B cell (primary cell): ENCODE measurements at regions not wholly inside any gene's neighbourhood (a gene's known extent, or its start where the extent isn't known, plus 50 kb on each side); places are given as distances from the start of the nearest gene placed in this dataset.

ENCODE experiments used
- ATAC-seq: fragments of 200-7000 bp; cut with Tn5 transposase; one replicate; pipeline ENCODE4 v1.10.0; 2021; ENCODE audit warnings: low read depth, mild to moderate bottlenecking, moderate number of reproducible peaks, moderate library complexity
- CTCF ChIA-PET: fragments of 350-600 bp; sonication (Branson Sonifier 250); formaldehyde crosslinking; loops from one replicate; lab custom pipeline; 2021; ENCODE audit warnings: antibody characterized with exemption, inconsistent platforms; lab: Charles Lee
- POLR2A ChIA-PET: fragments of 350-600 bp; sonication (Branson Sonifier 250); formaldehyde crosslinking; loops from one replicate; lab custom pipeline; 2021; ENCODE audit warnings: antibody characterized with exemption; lab: Charles Lee
- DNase-seq: peaks from one replicate; pipeline ENCODE4 v3.0.0; 2013
- H2AFZ ChIP-seq: 2 replicates; pipeline ENCODE4 v1.6.1; 2012; ENCODE audit warnings: mild to moderate bottlenecking, low read depth, low read length; ENCODE audit not compliant: insufficient read depth, poor library complexity, severe bottlenecking
- H3K27ac ChIP-seq, 2 donors: 1 replicate in 1 of 2; 2 replicates in 1 of 2; pipeline ENCODE4 v1.5.1; 2012 to 2013; ENCODE audit warnings: low read length in 2 of 2, mild to moderate bottlenecking in 2 of 2, moderate library complexity in 1 of 2
- H3K27me3 ChIP-seq, 4 experiments: fragments of 200-600 bp in 1 of 4; sonication (generic) in 1 of 4; replicated peaks in 1 of 4; 1 replicate in 2 of 4; 2 replicates in 2 of 4; pipeline versions ENCODE4 v1.6.1 to v1.7.0; 2013 to 2016; ENCODE audit warnings: low read length in 3 of 4, mild to moderate bottlenecking in 2 of 4, mixed read lengths in 1 of 4, moderate library complexity in 1 of 4; ENCODE audit not compliant: insufficient read depth in 4 of 4, control insufficient read depth in 3 of 4; ENCODE audit errors: control extremely low read depth in 1 of 4
- H3K36me3 ChIP-seq, 2 experiments: replicated peaks in 1 of 2; 1 replicate in 1 of 2; 2 replicates in 1 of 2; pipeline versions ENCODE4 v1.6.1 to v1.7.1; 2013; ENCODE audit warnings: low read length in 1 of 2; ENCODE audit not compliant: insufficient read depth in 2 of 2, control insufficient read depth in 1 of 2; ENCODE audit errors: control extremely low read depth in 1 of 2, extremely low read depth in 1 of 2
- H3K4me1 ChIP-seq, 2 donors: fragments of 200-600 bp in 1 of 2; sonication (generic) in 1 of 2; 1 replicate in 1 of 2; 2 replicates in 1 of 2; pipeline versions ENCODE4 v1.5.1 to v1.6.1; 2013 to 2017; ENCODE audit warnings: low read length in 2 of 2; ENCODE audit not compliant: control insufficient read depth in 2 of 2, insufficient read depth in 2 of 2
- H3K4me2 ChIP-seq: replicated peaks from 2 replicates; pipeline ENCODE3; 2012; ENCODE audit warnings: mild to moderate bottlenecking, low read depth, low read length; ENCODE audit not compliant: poor library complexity, severe bottlenecking
- H3K4me3 ChIP-seq, 5 experiments: fragments of 200-600 bp in 1 of 5; sonication (generic) in 1 of 5; 1 replicate in 3 of 5; 2 replicates in 2 of 5; pipeline versions ENCODE4 v1.5.1 to v1.7.0; 2011 to 2016; ENCODE audit warnings: low read length in 4 of 5, mild to moderate bottlenecking in 4 of 5, low read depth in 2 of 5, control low read depth in 1 of 5, moderate library complexity in 1 of 5; ENCODE audit not compliant: insufficient read depth in 1 of 5; ENCODE audit errors: control extremely low read depth in 1 of 5, extremely low read depth in 1 of 5
- H3K79me2 ChIP-seq: fragments of 200-600 bp; sonication (generic); one replicate; pipeline ENCODE4 v1.6.0; 2016; ENCODE audit warnings: low read length; ENCODE audit not compliant: control insufficient read depth, insufficient read depth
- H3K9ac ChIP-seq: fragments of 200-600 bp; sonication (generic); 2 replicates; pipeline ENCODE4 v1.6.1; 2017; ENCODE audit warnings: mild to moderate bottlenecking, low read length, moderate library complexity
- H3K9me3 ChIP-seq, 3 donors: one replicate each; pipeline versions ENCODE4 v1.6.1 to v1.7.1; 2013; ENCODE audit warnings: low read length in 2 of 3; ENCODE audit not compliant: control insufficient read depth in 2 of 3, insufficient read depth in 1 of 3; ENCODE audit errors: control extremely low read depth in 1 of 3
- H4K20me1 ChIP-seq: 2 replicates; pipeline ENCODE4 v1.6.0; 2012; ENCODE audit warnings: mild to moderate bottlenecking, low read length; ENCODE audit not compliant: insufficient read depth, control insufficient read depth, poor library complexity, severe bottlenecking
- H3K27ac Mint-ChIP-seq: one replicate; pipeline ENCODE4 v1.8.0; 2021; ENCODE audit warnings: mixed read lengths
- H3K27me3 Mint-ChIP-seq: one replicate; pipeline ENCODE4 v1.8.0; 2021; ENCODE audit warnings: mixed read lengths
- H3K4me1 Mint-ChIP-seq: one replicate; pipeline ENCODE4 v1.8.0; 2021; ENCODE audit warnings: mixed read lengths
- H3K4me3 Mint-ChIP-seq: one replicate; pipeline ENCODE4 v1.8.0; 2021; ENCODE audit warnings: mixed read lengths
- H3K9me3 Mint-ChIP-seq: one replicate; pipeline ENCODE4 v1.8.0; 2022; ENCODE audit warnings: mixed read lengths; ENCODE audit not compliant: insufficient read depth
- EZH2 ChIP-seq: IDR thresholded peaks from 2 replicates; pipeline ENCODE4 v1.6.1; 2012; ENCODE audit warnings: borderline replicate concordance, low read depth, mild to moderate bottlenecking, moderate library complexity, low read length; ENCODE audit not compliant: insufficient read depth, poor library complexity, severe bottlenecking
- WGBS: methylation state at CpG from one replicate; pipeline ENCODE4 v1.1.5; 2013; ENCODE audit warnings: missing lambda C conversion rate; ENCODE audit not compliant: insufficient coverage; 5-methylcytosine and 5-hydroxymethylcytosine counted together
- intact Hi-C: fragments of 100-400 bp; cut with micrococcal nuclease; formaldehyde crosslinking; loops from one replicate; pipeline ENCODE4 v1.10.0; 2022
- TF ChIP-seq, protein P1 (sequence below): fragments of 200-600 bp; IDR thresholded peaks from one replicate; pipeline ENCODE4 v1.8.0; 2022; ENCODE audit warnings: antibody characterized with exemption, mild to moderate bottlenecking

DNA sequence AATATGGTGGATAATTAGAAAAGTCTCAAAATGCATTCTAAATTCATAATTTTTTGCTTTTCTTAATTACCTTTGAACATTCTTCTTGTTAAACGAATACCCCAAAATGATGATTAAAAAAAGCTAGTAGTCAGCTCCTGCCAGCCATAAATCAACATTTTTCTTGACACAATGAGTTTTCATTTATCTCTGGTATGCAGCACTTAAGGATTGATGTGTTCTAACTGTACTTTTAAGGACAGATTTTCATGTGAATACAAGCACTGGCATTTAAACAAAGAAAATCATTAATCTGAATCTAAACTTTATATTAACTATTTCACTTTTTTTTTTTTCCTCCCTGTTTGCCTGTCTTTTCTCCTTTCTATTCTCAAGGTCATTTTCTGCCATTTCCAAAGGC lies 976.8 kb downstream of the TMEM182 start:
- WGBS: no CpG with 5 or more reads among the region's 1 CpG
- no peak overlapping the region for H3K4me3 Mint-ChIP-seq
- no peak overlapping the region for H3K9ac ChIP-seq
- no peaks in the 10 kb centered on the region for H3K27me3 Mint-ChIP-seq
- H3K4me1 ChIP-seq: no peaks in the 10 kb centered on the region
- ChIA-PET POLR2A (no interaction called here), CTCF (no interaction called here)
- no peaks in the 10 kb centered on the region for H3K27me3 ChIP-seq
- ATAC-seq: no peak
- no peak overlapping the region for H3K4me2 ChIP-seq
- H3K4me3 ChIP-seq: no peak overlapping the region
- H3K79me2 ChIP-seq: no peaks in the 10 kb centered on the region
- no peak for DNase-seq
- intact Hi-C loops: no loop called here
- H2AFZ ChIP-seq: no peak overlapping the region
- no peak for TF ChIP-seq EZH2
- TF ChIP-seq, protein P1, sequence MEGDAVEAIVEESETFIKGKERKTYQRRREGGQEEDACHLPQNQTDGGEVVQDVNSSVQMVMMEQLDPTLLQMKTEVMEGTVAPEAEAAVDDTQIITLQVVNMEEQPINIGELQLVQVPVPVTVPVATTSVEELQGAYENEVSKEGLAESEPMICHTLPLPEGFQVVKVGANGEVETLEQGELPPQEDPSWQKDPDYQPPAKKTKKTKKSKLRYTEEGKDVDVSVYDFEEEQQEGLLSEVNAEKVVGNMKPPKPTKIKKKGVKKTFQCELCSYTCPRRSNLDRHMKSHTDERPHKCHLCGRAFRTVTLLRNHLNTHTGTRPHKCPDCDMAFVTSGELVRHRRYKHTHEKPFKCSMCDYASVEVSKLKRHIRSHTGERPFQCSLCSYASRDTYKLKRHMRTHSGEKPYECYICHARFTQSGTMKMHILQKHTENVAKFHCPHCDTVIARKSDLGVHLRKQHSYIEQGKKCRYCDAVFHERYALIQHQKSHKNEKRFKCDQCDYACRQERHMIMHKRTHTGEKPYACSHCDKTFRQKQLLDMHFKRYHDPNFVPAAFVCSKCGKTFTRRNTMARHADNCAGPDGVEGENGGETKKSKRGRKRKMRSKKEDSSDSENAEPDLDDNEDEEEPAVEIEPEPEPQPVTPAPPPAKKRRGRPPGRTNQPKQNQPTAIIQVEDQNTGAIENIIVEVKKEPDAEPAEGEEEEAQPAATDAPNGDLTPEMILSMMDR: no peak
- H3K27ac Mint-ChIP-seq: no peak overlapping the region
- no peaks in the 10 kb centered on the region for H3K36me3 ChIP-seq
- H3K27ac ChIP-seq: no peak overlapping the region
- no peaks in the 10 kb centered on the region for H3K4me1 Mint-ChIP-seq
- H4K20me1 ChIP-seq: no peaks in the 10 kb centered on the region
- H3K9me3 ChIP-seq: peaks cover 0 to 18% (median 8%) of the 10 kb centered on the region in 3 donors
- peaks cover 6% of the 10 kb centered on the region for H3K9me3 Mint-ChIP-seq

DNA sequence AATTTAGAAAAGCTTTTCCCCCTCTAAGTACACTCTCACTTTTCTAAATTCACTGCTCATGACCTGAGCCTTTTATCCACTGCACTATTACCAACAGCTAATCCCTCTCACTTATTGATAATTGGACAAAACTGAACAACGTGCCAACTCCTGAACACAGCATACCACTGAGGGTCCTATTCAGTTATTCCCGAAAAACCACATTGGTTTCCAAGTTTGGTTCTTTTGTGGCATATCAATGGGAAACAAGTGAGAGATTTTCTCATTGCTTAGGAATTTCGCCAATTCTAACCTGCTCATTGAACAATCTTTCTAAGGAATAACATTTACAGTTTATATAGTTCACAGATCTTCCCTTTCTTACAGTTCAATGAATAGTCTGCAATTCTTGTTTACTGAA lies 977.4 kb downstream of the TMEM182 start:
- H3K4me2 ChIP-seq: no peak overlapping the region
- H3K79me2 ChIP-seq: no peaks in the 10 kb centered on the region
- H3K9ac ChIP-seq: no peak overlapping the region
- no peak for DNase-seq
- CTCF ChIA-PET: no interaction called here
- H3K9me3 Mint-ChIP-seq: peaks cover 2% of the 10 kb centered on the region
- H3K9me3 ChIP-seq: peaks cover 0 to 12% (median 8%) of the 10 kb centered on the region in 3 donors
- ATAC-seq: no peak
- H3K27me3 ChIP-seq: no peaks in the 10 kb centered on the region
- POLR2A ChIA-PET: no interaction called here
- no peaks in the 10 kb centered on the region for H3K27me3 Mint-ChIP-seq
- H3K4me1 ChIP-seq: no peaks in the 10 kb centered on the region
- intact Hi-C loops: no loop called here
- H3K4me3 Mint-ChIP-seq: no peak overlapping the region
- no peak overlapping the region for H2AFZ ChIP-seq
- H3K4me3 ChIP-seq: no peak overlapping the region
- WGBS: no CpG with 5 or more reads among the region's 3 CpGs
- TF ChIP-seq, protein P1: no peak
- TF ChIP-seq EZH2: no peak
- no peaks in the 10 kb centered on the region for H3K36me3 ChIP-seq
- no peak overlapping the region for H3K27ac Mint-ChIP-seq
- H3K4me1 Mint-ChIP-seq: no peaks in the 10 kb centered on the region
- no peak overlapping the region for H3K27ac ChIP-seq
- H4K20me1 ChIP-seq: no peaks in the 10 kb centered on the region
